ENCODE measurements at regions not wholly inside any gene's neighbourhood (a gene's known extent, or its start where the extent isn't known, plus 50 kb on each side); places are given as distances from the start of the nearest gene placed in this dataset.

- DNase-seq (ENCODE audit: low spot score): no peak
These were observed 784.4 kb downstream of the DACH1 start for GRCh38 chr13:71082631-71083030.

GRCh38 chr13:71079638-71080037, 787.4 kb downstream of the DACH1 start:
- no peak for DNase-seq (ENCODE audit: low spot score)

- no peak for DNase-seq (ENCODE audit: low spot score)
These were observed 799.0 kb downstream of the DACH1 start for GRCh38 chr13:71068041-71068440.

GRCh38 chr13:71067165-71067815, 799.7 kb downstream of the DACH1 start:
- no peak for DNase-seq (ENCODE audit: low spot score)

GRCh38 chr13:71056581-71056980, 810.4 kb downstream of the DACH1 start:
- no peak for DNase-seq (ENCODE audit: low spot score)

GRCh38 chr13:71055644-71056043, 811.4 kb downstream of the DACH1 start:
- DNase-seq (ENCODE audit: low spot score): no peak

GRCh38 chr13:71055047-71055446, 812.0 kb downstream of the DACH1 start:
- no peak for DNase-seq (ENCODE audit: low spot score)

- DNase-seq (ENCODE audit: low spot score): no peak
These were observed 812.6 kb downstream of the DACH1 start for GRCh38 chr13:71054358-71054757.

- no peak for DNase-seq (ENCODE audit: low spot score)
These were observed 815.4 kb downstream of the DACH1 start for GRCh38 chr13:71051573-71051972.

GRCh38 chr13:71046360-71047079, 820.5 kb downstream of the DACH1 start:
- no peak for DNase-seq (ENCODE audit: low spot score)

- no peak for DNase-seq (ENCODE audit: low spot score)
These were observed 821.9 kb downstream of the DACH1 start for GRCh38 chr13:71045101-71045500.

GRCh38 chr13:71039440-71039839, 827.6 kb downstream of the DACH1 start:
- no peak for DNase-seq (ENCODE audit: low spot score)

- DNase-seq (ENCODE audit: low spot score): no peak
These were observed 833.0 kb downstream of the DACH1 start for GRCh38 chr13:71034018-71034417.

GRCh38 chr13:71033026-71033425, 834.0 kb downstream of the DACH1 start:
- DNase-seq (ENCODE audit: low spot score): no peak

GRCh38 chr13:71030784-71031183, 836.2 kb downstream of the DACH1 start:
- DNase-seq (ENCODE audit: low spot score): no peak

GRCh38 chr13:71028884-71029283, 838.1 kb downstream of the DACH1 start:
- DNase-seq (ENCODE audit: low spot score): no peak

GRCh38 chr13:71021825-71022422, 845.1 kb downstream of the DACH1 start:
- DNase-seq (ENCODE audit: low spot score): no peak

GRCh38 chr13:71018995-71019394, 848.0 kb downstream of the DACH1 start:
- DNase-seq (ENCODE audit: low spot score): no peak

GRCh38 chr13:71018544-71018943, 848.5 kb downstream of the DACH1 start:
- no peak for DNase-seq (ENCODE audit: low spot score)

- no peak for DNase-seq (ENCODE audit: low spot score)
These were observed 849.4 kb downstream of the DACH1 start for GRCh38 chr13:71017607-71018006.

GRCh38 chr13:71015516-71015915, 851.5 kb downstream of the DACH1 start:
- no peak for DNase-seq (ENCODE audit: low spot score)

GRCh38 chr13:71015021-71015420, 852.0 kb downstream of the DACH1 start:
- no peak for DNase-seq (ENCODE audit: low spot score)

GRCh38 chr13:71005919-71006318, 861.1 kb downstream of the DACH1 start:
- no peak for DNase-seq (ENCODE audit: low spot score)

All from CD4-positive, alpha-beta T cell treated with Interleukin-6 at 100 ng/mL for 8 hours (primary cell).